ENCODE measurements at regions not wholly inside any gene's neighbourhood (a gene's known extent, or its start where the extent isn't known, plus 50 kb on each side); places are given as distances from the start of the nearest gene placed in this dataset.
A peak's percentile ranks its signal among the peaks of the same experiment; 100 is the strongest.

- no peak for DNase-seq (ENCODE audit: low read depth)
These were observed 283.1 kb downstream of the HLX start for GRCh38 chr1:221162352-221162751.

- DNase-seq (ENCODE audit: low read depth), result no peak
These were observed 283.7 kb downstream of the HLX start for GRCh38 chr1:221162939-221163338.

- DNase-seq (ENCODE audit: low read depth), result peak; percentile 21
These were observed 284.8 kb downstream of the HLX start for GRCh38 chr1:221164029-221164428.

- no peak for DNase-seq (ENCODE audit: low read depth)
These were observed 286.0 kb downstream of the HLX start for GRCh38 chr1:221164951-221165838.

- DNase-seq (ENCODE audit: low read depth), result no peak
These were observed 286.7 kb downstream of the HLX start for GRCh38 chr1:221165839-221166500.

GRCh38 chr1:221166559-221167318 is 287.5 kb downstream of the HLX start:
- DNase-seq (ENCODE audit: low read depth), result no peak

- peak; percentile 25 for DNase-seq (ENCODE audit: low read depth)
These were observed 290.2 kb downstream of the HLX start for GRCh38 chr1:221169447-221169889.

- no peak for DNase-seq (ENCODE audit: low read depth)
These were observed 290.9 kb downstream of the HLX start for GRCh38 chr1:221170171-221170570.

- DNase-seq (ENCODE audit: low read depth), result no peak
These were observed 292.5 kb downstream of the HLX start for GRCh38 chr1:221171768-221172167.

- DNase-seq (ENCODE audit: low read depth), result no peak
These were observed 293.6 kb downstream of the HLX start for GRCh38 chr1:221172841-221173240.

- no peak for DNase-seq (ENCODE audit: low read depth)
These were observed 295.2 kb downstream of the HLX start for GRCh38 chr1:221174330-221174993.

- no peak for DNase-seq (ENCODE audit: low read depth)
These were observed 296.0 kb downstream of the HLX start for GRCh38 chr1:221175249-221175648.

GRCh38 chr1:221180704-221181368 is 301.6 kb downstream of the HLX start:
- no peak for DNase-seq (ENCODE audit: low read depth)

GRCh38 chr1:221182791-221183533 is 303.7 kb downstream of the HLX start:
- DNase-seq (ENCODE audit: low read depth), result no peak

- DNase-seq (ENCODE audit: low read depth), result no peak
These were observed 305.0 kb downstream of the HLX start for GRCh38 chr1:221184131-221184794.

- peak; percentile 12 for DNase-seq (ENCODE audit: low read depth)
These were observed 307.9 kb downstream of the HLX start for GRCh38 chr1:221187174-221187573.

- no peak for DNase-seq (ENCODE audit: low read depth)
These were observed 309.2 kb downstream of the HLX start for GRCh38 chr1:221188458-221188857.

GRCh38 chr1:221190249-221190648 is 311.0 kb downstream of the HLX start:
- no peak for DNase-seq (ENCODE audit: low read depth)

- no peak for DNase-seq (ENCODE audit: low read depth)
These were observed 312.8 kb downstream of the HLX start for GRCh38 chr1:221192055-221192454.

GRCh38 chr1:221200464-221200863 is 321.2 kb downstream of the HLX start:
- DNase-seq (ENCODE audit: low read depth), result no peak
